ENCODE measurements at regions not wholly inside any gene's neighbourhood (a gene's known extent, or its start where the extent isn't known, plus 50 kb on each side); places are given as distances from the start of the nearest gene placed in this dataset.

DNA sequence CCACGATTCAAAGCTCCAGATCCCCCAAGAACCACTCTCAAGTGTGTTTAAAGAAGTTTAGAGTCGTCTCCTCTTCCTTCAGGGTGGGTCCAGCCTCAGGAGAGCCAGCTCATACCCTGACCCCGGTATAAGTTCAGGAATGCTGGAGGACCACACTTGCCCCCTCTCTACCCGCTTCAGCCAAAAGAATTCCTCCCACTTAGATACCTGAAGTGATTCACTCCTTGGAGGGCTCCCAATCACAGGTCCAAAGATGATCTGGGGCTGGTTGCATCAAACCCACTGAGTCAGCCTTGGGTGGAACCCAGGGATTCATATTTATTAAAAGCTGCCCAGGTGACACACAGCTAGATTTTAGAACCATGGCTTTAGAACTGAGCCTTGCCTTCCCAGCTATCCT, 133.5 kb upstream of the PARP11 start:
- Histone ChIP-seq H3K36me3 (ENCODE audit: control insufficient read depth, insufficient read depth, low read length) (no peaks in the 10 kb centered on the region), H3K27me3 (ENCODE audit: control insufficient read depth, insufficient read depth, low read length) (no peaks in the 10 kb centered on the region), H3K4me3 (ENCODE audit: low read length) (no peak overlapping the region), H3K4me1 (ENCODE audit: control insufficient read depth, insufficient read depth, low read length) (peaks cover 4% of the 10 kb centered on the region), H3K27ac (ENCODE audit: low read length) (no peak overlapping the region), H3K9me3 (ENCODE audit: control insufficient read depth, low read depth, low read length) (no peaks in the 10 kb centered on the region)
- no CpG with 5 or more reads among the region's 4 CpGs for WGBS (ENCODE audit: insufficient coverage, low lambda C conversion rate)
- DNase-seq = no peak

DNA sequence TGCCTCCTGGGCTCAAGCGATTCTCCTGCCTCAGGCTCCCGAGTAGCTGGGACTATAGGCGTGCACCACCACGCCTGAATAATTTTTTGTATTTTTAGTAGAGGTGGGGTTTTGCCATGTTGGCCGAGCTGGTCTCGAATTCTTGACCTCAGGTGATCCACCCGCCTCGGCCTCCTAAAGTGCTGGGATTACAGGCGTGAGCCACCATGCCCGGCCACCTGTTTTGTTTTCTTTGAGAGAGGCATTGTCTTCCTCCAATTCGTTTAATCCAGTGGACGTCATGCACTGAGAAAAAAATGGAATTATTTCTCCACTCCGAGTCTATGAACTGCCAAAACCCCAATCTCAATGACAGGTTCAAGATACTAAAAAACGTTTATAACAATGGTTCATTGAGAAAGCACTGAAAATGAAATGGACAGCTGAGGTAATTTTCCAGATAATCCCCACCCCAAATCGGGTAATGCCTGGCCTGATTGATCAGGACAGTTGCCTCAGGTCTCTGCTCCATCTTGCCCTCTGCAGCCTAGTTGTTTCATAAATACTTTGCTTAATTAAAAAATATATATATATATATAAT, 132.7 kb upstream of the PARP11 start:
- 80% methylated on average over 1 of the region's 15 CpGs for WGBS (ENCODE audit: insufficient coverage, low lambda C conversion rate)
- no peaks in the 10 kb centered on the region for H3K36me3 ChIP-seq (ENCODE audit: control insufficient read depth, insufficient read depth, low read length)
- no peaks in the 10 kb centered on the region for H3K9me3 ChIP-seq (ENCODE audit: control insufficient read depth, low read depth, low read length)
- no peak overlapping the region for H3K4me3 ChIP-seq (ENCODE audit: low read length)
- DNase-seq = no peak
- no peak overlapping the region for H3K27ac ChIP-seq (ENCODE audit: low read length)
- H3K27me3 ChIP-seq (ENCODE audit: control insufficient read depth, insufficient read depth, low read length) = no peaks in the 10 kb centered on the region
- H3K4me1 ChIP-seq (ENCODE audit: control insufficient read depth, insufficient read depth, low read length) = peaks cover 3% of the 10 kb centered on the region

DNA sequence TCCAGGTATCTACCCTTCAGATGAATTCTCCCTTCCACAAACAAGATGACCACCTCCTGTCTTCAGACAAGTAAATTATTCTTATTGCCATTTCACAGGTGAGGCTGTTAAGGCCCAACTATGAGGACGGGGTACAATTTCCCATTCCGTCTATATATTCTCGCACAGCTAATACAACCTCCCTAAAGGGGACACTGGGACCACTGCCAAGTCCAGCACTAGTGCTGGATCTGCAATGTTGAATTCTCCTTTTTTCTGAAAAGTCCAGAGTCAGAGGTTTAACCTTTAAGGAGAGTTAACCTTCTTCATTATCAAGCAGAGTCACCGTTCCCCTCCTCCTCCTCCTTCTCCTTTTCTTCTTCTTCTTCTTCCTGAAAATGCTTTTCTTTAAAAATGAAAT, 130.4 kb upstream of the PARP11 start:
- H3K36me3 ChIP-seq (ENCODE audit: control insufficient read depth, insufficient read depth, low read length) = no peaks in the 10 kb centered on the region
- H3K27ac ChIP-seq (ENCODE audit: low read length) = no peak overlapping the region
- DNase-seq = no peak
- H3K4me1 ChIP-seq (ENCODE audit: control insufficient read depth, insufficient read depth, low read length) = peaks cover 19% of the 10 kb centered on the region
- H3K27me3 ChIP-seq (ENCODE audit: control insufficient read depth, insufficient read depth, low read length) = no peaks in the 10 kb centered on the region
- no peaks in the 10 kb centered on the region for H3K9me3 ChIP-seq (ENCODE audit: control insufficient read depth, low read depth, low read length)
- WGBS (ENCODE audit: insufficient coverage, low lambda C conversion rate) = 88% methylated on average over 1 of the region's 4 CpGs
- H3K4me3 ChIP-seq (ENCODE audit: low read length) = no peak overlapping the region

DNA sequence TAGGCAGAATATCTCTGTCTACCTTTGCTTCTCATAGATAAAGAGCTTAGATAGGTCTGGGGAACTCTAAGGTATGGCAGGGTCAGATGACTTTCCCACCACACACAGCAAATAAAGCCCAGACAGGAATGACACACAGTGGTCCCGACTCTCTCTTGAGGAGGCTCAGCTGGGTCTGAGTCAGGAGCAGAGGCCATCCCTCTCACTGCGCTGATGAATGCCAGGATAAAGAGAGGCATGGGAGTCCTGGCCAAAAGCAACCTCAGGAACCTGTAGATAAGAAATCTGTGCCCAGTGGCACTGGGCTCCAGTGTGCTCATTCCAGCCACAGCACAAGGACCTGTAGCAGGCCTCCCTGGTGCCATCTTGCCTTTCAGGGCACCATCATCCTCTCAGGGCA, 129.4 kb upstream of the PARP11 start:
- Histone ChIP-seq H3K27me3 (ENCODE audit: control insufficient read depth, insufficient read depth, low read length) (no peaks in the 10 kb centered on the region), H3K36me3 (ENCODE audit: control insufficient read depth, insufficient read depth, low read length) (no peaks in the 10 kb centered on the region), H3K4me1 (ENCODE audit: control insufficient read depth, insufficient read depth, low read length) (peaks cover 26% of the 10 kb centered on the region), H3K4me3 (ENCODE audit: low read length) (no peak overlapping the region), H3K9me3 (ENCODE audit: control insufficient read depth, low read depth, low read length) (no peaks in the 10 kb centered on the region), H3K27ac (ENCODE audit: low read length) (no peak overlapping the region)
- WGBS (ENCODE audit: insufficient coverage, low lambda C conversion rate) = no CpG with 5 or more reads among the region's 2 CpGs
- no peak for DNase-seq

DNA sequence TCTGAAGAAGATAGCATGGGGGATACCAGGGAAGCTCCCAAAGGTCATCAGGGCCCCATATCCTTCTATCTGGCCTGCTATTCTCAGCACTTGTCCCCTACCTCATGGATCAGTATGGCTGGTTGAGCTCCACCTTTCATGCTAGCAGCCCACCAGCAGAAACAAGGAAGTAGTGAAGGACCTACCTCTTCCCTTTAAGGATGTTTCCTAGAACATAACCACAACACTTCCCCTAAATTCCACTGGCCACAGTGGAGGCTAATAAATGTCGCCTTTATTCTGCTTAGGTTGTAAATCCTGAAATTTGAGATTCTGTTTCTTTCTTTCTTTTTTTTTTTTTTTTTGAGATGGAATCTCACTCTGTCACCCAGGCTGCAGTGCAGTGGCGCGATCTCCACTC, 128.6 kb upstream of the PARP11 start:
- no peak overlapping the region for H3K4me3 ChIP-seq (ENCODE audit: low read length)
- WGBS (ENCODE audit: insufficient coverage, low lambda C conversion rate) = no CpG with 5 or more reads among the region's 3 CpGs
- H3K27ac ChIP-seq (ENCODE audit: low read length) = no peak overlapping the region
- H3K36me3 ChIP-seq (ENCODE audit: control insufficient read depth, insufficient read depth, low read length) = no peaks in the 10 kb centered on the region
- H3K27me3 ChIP-seq (ENCODE audit: control insufficient read depth, insufficient read depth, low read length) = no peaks in the 10 kb centered on the region
- peaks cover 31% of the 10 kb centered on the region for H3K4me1 ChIP-seq (ENCODE audit: control insufficient read depth, insufficient read depth, low read length)
- DNase-seq = no peak
- H3K9me3 ChIP-seq (ENCODE audit: control insufficient read depth, low read depth, low read length) = no peaks in the 10 kb centered on the region

DNA sequence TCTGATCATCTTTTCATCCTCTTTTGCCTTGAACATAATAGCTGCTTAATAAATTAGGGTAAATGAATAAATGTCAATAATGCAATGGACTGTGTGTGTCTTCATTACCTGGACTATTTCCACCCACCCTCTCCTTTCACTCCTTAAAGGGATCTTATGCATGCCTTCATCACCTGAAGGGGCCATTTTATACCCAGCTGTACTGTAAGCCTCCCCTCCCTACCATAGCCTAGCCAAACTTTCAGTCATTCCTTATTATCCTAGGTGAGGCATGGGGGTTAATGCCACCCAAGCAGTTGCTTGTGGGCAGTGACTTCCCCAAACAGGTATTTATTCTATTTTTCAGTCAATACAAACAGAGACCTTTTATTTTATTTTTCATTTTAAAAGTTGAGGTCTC, 127.8 kb upstream of the PARP11 start:
- Histone ChIP-seq H3K27ac (ENCODE audit: low read length) (no peak overlapping the region), H3K27me3 (ENCODE audit: control insufficient read depth, insufficient read depth, low read length) (no peaks in the 10 kb centered on the region), H3K4me3 (ENCODE audit: low read length) (no peak overlapping the region), H3K36me3 (ENCODE audit: control insufficient read depth, insufficient read depth, low read length) (no peaks in the 10 kb centered on the region), H3K4me1 (ENCODE audit: control insufficient read depth, insufficient read depth, low read length) (peaks cover 37% of the 10 kb centered on the region), H3K9me3 (ENCODE audit: control insufficient read depth, low read depth, low read length) (no peaks in the 10 kb centered on the region)
- no peak for DNase-seq

DNA sequence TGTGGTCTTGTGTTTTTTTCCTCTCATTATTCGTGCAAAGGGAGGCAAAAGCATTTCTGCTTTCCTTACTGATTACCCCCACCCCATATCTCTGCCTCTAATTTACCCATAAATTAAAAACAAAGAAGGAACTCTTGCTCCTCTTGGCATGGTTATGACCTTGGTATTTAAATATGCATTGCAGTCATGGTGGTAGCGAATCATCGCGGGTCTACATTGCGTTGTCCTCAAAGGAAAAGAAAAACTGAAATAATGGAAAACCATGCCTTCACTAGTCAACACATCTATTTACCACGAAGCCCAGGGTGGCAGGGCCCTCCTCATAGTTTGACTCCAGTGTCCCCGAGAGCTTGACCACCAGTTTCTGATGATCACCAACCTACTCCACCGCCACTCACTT, 126.7 kb upstream of the PARP11 start:
- no peak overlapping the region for H3K4me3 ChIP-seq (ENCODE audit: low read length)
- DNase-seq = no peak
- peak overlapping the region; percentile 87 for H3K27ac ChIP-seq (ENCODE audit: low read length)
- no peaks in the 10 kb centered on the region for H3K36me3 ChIP-seq (ENCODE audit: control insufficient read depth, insufficient read depth, low read length)
- H3K9me3 ChIP-seq (ENCODE audit: control insufficient read depth, low read depth, low read length) = no peaks in the 10 kb centered on the region
- H3K27me3 ChIP-seq (ENCODE audit: control insufficient read depth, insufficient read depth, low read length) = no peaks in the 10 kb centered on the region
- WGBS (ENCODE audit: insufficient coverage, low lambda C conversion rate) = no CpG with 5 or more reads among the region's 8 CpGs
- peaks cover 38% of the 10 kb centered on the region for H3K4me1 ChIP-seq (ENCODE audit: control insufficient read depth, insufficient read depth, low read length)

DNA sequence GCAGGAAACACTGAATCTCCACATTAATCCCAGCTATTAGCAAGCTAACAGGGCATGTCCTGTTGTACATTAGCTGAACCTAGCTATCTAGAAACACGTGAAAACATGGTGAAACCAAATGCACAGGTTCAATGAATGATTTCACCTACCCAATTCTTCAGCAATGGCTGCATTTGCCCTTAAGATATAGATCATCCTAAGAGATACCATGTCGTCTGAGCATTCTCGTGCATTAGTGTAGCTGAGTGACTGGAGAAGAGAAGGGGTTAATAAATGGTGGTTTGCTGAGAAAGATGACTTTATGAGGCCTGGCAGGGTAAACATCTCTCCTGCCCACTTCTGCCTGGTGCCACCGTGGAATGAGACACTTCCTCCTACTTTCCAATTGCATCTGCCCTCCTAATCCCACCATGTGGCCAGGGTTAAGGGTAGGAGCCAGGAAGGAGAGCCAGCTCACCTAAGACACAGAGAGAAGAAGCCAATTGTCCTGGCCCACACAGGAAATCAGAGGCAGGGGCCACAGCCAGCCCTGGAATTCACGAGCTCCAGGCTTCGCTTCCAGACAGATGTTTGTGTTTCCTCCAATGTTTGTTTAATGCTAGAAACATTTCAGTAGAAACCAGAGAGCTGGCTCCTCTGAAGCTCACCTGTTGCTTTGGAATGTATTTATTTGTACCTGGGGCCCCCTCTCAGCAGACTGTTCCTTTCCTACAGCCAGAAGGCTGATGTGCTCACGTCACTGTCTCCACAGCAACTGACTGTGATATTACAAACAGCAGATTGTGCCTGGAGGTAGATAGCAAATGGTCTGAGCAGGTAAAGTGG, 126.0 kb upstream of the PARP11 start:
- H3K27me3 ChIP-seq (ENCODE audit: control insufficient read depth, insufficient read depth, low read length) = no peaks in the 10 kb centered on the region
- H3K4me1 ChIP-seq (ENCODE audit: control insufficient read depth, insufficient read depth, low read length) = peaks cover 38% of the 10 kb centered on the region
- H3K9me3 ChIP-seq (ENCODE audit: control insufficient read depth, low read depth, low read length) = no peaks in the 10 kb centered on the region
- H3K27ac ChIP-seq (ENCODE audit: low read length) = peak overlapping the region; percentile 87
- no peaks in the 10 kb centered on the region for H3K36me3 ChIP-seq (ENCODE audit: control insufficient read depth, insufficient read depth, low read length)
- peak; percentile 92 to 97 for DNase-seq
- H3K4me3 ChIP-seq (ENCODE audit: low read length) = no peak overlapping the region
- WGBS (ENCODE audit: insufficient coverage, low lambda C conversion rate) = no CpG with 5 or more reads among the region's 7 CpGs

DNA sequence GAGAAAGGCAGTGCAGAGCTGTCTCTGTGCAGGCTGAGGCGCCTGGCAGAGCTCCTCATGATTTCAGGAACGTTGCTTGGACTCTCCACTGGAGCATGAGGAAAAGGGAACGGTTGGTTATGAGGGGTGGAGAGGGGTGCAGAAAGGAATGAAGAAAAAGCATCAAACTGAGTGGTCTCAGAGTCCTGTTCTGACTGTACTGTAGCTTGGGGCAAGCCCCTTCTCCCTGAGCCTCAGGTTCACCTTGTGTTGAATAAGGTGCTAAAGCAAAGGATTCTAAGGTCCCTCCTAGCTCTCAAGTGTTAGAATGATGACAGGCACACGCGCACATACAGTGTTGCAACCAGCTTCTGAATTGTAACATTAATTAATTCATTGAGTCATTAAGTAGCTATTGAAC, 125.2 kb upstream of the PARP11 start:
- Histone ChIP-seq H3K27ac (ENCODE audit: low read length) (peak overlapping the region; percentile 87), H3K4me1 (ENCODE audit: control insufficient read depth, insufficient read depth, low read length) (peaks cover 38% of the 10 kb centered on the region), H3K9me3 (ENCODE audit: control insufficient read depth, low read depth, low read length) (no peaks in the 10 kb centered on the region), H3K27me3 (ENCODE audit: control insufficient read depth, insufficient read depth, low read length) (no peaks in the 10 kb centered on the region), H3K36me3 (ENCODE audit: control insufficient read depth, insufficient read depth, low read length) (no peaks in the 10 kb centered on the region), H3K4me3 (ENCODE audit: low read length) (no peak overlapping the region)
- 80% methylated on average over 1 of the region's 5 CpGs for WGBS (ENCODE audit: insufficient coverage, low lambda C conversion rate)
- no peak for DNase-seq

DNA sequence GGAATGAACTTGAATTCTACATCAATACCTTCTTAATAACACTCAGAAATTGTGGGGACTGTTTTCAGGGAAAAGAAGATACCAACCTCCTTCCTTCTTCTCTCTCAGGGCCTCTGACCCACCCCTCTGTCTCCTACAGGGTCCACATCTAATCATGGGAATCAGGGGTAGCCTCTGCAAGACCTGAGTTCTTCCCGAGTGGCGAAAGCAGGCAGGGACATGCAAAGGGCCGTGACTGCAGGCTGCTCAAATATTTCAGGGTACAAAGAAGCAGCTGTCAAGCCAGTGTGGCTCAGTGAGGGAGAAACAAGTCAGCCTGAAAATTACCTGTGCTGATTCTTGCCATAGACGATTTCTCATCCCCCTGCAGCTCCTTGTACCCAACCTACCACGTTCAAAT, 123.1 kb upstream of the PARP11 start:
- Histone ChIP-seq H3K4me1 (ENCODE audit: control insufficient read depth, insufficient read depth, low read length) (peaks cover 35% of the 10 kb centered on the region), H3K27ac (ENCODE audit: low read length) (no peak overlapping the region), H3K27me3 (ENCODE audit: control insufficient read depth, insufficient read depth, low read length) (no peaks in the 10 kb centered on the region), H3K4me3 (ENCODE audit: low read length) (no peak overlapping the region), H3K36me3 (ENCODE audit: control insufficient read depth, insufficient read depth, low read length) (no peaks in the 10 kb centered on the region), H3K9me3 (ENCODE audit: control insufficient read depth, low read depth, low read length) (no peaks in the 10 kb centered on the region)
- no CpG with 5 or more reads among the region's 5 CpGs for WGBS (ENCODE audit: insufficient coverage, low lambda C conversion rate)
- DNase-seq = no peak

DNA sequence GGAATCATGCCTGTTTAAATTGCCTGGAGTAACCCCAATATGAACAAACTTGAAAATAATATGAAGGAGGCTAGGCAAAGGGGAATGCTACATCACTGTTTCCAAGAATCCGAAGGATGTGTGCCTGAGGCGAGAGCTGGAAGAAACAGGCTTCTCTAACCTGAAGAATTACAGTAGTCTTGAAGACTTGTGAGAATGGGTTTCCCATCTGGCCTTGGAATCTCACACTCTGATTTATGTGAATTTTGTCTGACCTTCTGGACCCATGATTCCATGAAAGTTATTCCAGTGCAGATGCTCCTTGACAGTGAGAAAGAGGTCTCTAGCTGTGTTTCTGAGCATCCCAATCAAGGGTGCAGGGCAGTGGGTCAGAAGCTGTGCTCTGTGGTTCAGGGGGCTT, 122.1 kb upstream of the PARP11 start:
- peaks cover 34% of the 10 kb centered on the region for H3K4me1 ChIP-seq (ENCODE audit: control insufficient read depth, insufficient read depth, low read length)
- H3K9me3 ChIP-seq (ENCODE audit: control insufficient read depth, low read depth, low read length) = no peaks in the 10 kb centered on the region
- no peak for DNase-seq

More for the DNA sequence above, 122.1 kb upstream of the PARP11 start:
- Histone ChIP-seq H3K27ac (ENCODE audit: low read length) (no peak overlapping the region), H3K27me3 (ENCODE audit: control insufficient read depth, insufficient read depth, low read length) (no peaks in the 10 kb centered on the region), H3K4me3 (ENCODE audit: low read length) (no peak overlapping the region), H3K36me3 (ENCODE audit: control insufficient read depth, insufficient read depth, low read length) (no peaks in the 10 kb centered on the region)
- WGBS (ENCODE audit: insufficient coverage, low lambda C conversion rate) = no CpG with 5 or more reads among the region's 2 CpGs
